ENCODE measurements at regions not wholly inside any gene's neighbourhood (a gene's known extent, or its start where the extent isn't known, plus 50 kb on each side); places are given as distances from the start of the nearest gene placed in this dataset.

- Histone ChIP-seq H3K27me3 (no peaks in the 10 kb centered on the region), H3K4me1 (ENCODE audit: low read depth) (no peaks in the 10 kb centered on the region), H3K36me3 (no peaks in the 10 kb centered on the region), H3K9me3 (ENCODE audit: low read depth) (no peaks in the 10 kb centered on the region), H3K4me3 (no peak overlapping the region), H3K27ac (no peak overlapping the region)
- TF ChIP-seq CTCF (IDR thresholded peaks at IDR 0.05; ENCODE audit: low read depth, low read length) = no peak
- DNase-seq (ENCODE audit: low read depth in 1 of 2, low spot score in 1 of 2) = no peak
Observed at GRCh38 chr6:156579564-156579963, 197.6 kb upstream of the ARID1B start.

- H3K4me3 ChIP-seq = no peak overlapping the region
- H3K9me3 ChIP-seq (ENCODE audit: low read depth) = no peaks in the 10 kb centered on the region
Observed at GRCh38 chr6:156577749-156578148, 199.4 kb upstream of the ARID1B start.

GRCh38 chr6:156575361-156575760 is 201.8 kb upstream of the ARID1B start:
- H3K4me3 ChIP-seq = no peak overlapping the region
- DNase-seq (ENCODE audit: low read depth in 1 of 2, low spot score in 1 of 2) = no peak
- no peaks in the 10 kb centered on the region for H3K36me3 ChIP-seq
- no peak for TF ChIP-seq CTCF (IDR thresholded peaks at IDR 0.05; ENCODE audit: low read depth, low read length)
- H3K9me3 ChIP-seq (ENCODE audit: low read depth) = no peaks in the 10 kb centered on the region
- H3K27me3 ChIP-seq = no peaks in the 10 kb centered on the region
- H3K4me1 ChIP-seq (ENCODE audit: low read depth) = no peaks in the 10 kb centered on the region
- H3K27ac ChIP-seq = no peak overlapping the region

More at GRCh38 chr6:156577749-156578148, 199.4 kb upstream of the ARID1B start:
- Histone ChIP-seq H3K36me3 (no peaks in the 10 kb centered on the region), H3K4me1 (ENCODE audit: low read depth) (no peaks in the 10 kb centered on the region), H3K27ac (no peak overlapping the region), H3K27me3 (no peaks in the 10 kb centered on the region)
- no peak for DNase-seq (ENCODE audit: low read depth in 1 of 2, low spot score in 1 of 2)
- no peak for TF ChIP-seq CTCF (IDR thresholded peaks at IDR 0.05; ENCODE audit: low read depth, low read length)

GRCh38 chr6:156564807-156565149 is 212.4 kb upstream of the ARID1B start:
- Histone ChIP-seq H3K27me3 (no peaks in the 10 kb centered on the region), H3K27ac (no peak overlapping the region), H3K4me3 (no peak overlapping the region), H3K36me3 (no peaks in the 10 kb centered on the region), H3K9me3 (ENCODE audit: low read depth) (no peaks in the 10 kb centered on the region), H3K4me1 (ENCODE audit: low read depth) (no peaks in the 10 kb centered on the region)
- TF ChIP-seq CTCF (IDR thresholded peaks at IDR 0.05; ENCODE audit: low read depth, low read length) = no peak
- no peak for DNase-seq (ENCODE audit: low read depth in 1 of 2, low spot score in 1 of 2)

- no peaks in the 10 kb centered on the region for H3K4me1 ChIP-seq (ENCODE audit: low read depth)
- H3K36me3 ChIP-seq = no peaks in the 10 kb centered on the region
- H3K4me3 ChIP-seq = no peak overlapping the region
- no peaks in the 10 kb centered on the region for H3K9me3 ChIP-seq (ENCODE audit: low read depth)
- H3K27ac ChIP-seq = no peak overlapping the region
- peak; percentile 75 to 85 for DNase-seq (ENCODE audit: low read depth in 1 of 2, low spot score in 1 of 2)
- peak; percentile 96 for TF ChIP-seq CTCF (IDR thresholded peaks at IDR 0.05; ENCODE audit: low read depth, low read length)
- H3K27me3 ChIP-seq = no peaks in the 10 kb centered on the region
Observed at GRCh38 chr6:156564127-156564806, 212.9 kb upstream of the ARID1B start.
